Testis (tissue), 2 donors: ENCODE measurements at regions not wholly inside any gene's neighbourhood (a gene's known extent, or its start where the extent isn't known, plus 50 kb on each side); places are given as distances from the start of the nearest gene placed in this dataset.

ENCODE experiments used
- POLR2A ChIP-seq: fragments of 450-650 bp; IDR thresholded peaks from one replicate; pipeline ENCODE4 v1.6.1; 2017; ENCODE audit warnings: antibody characterized with exemption, mild to moderate bottlenecking, moderate library complexity
- TF ChIP-seq, protein P1 (sequence below), 3 experiments: fragments of 450-650 bp in 2 of 3; fragments of 200-600 bp in 1 of 3; sonication (generic) in 1 of 3; IDR thresholded peaks; one replicate each; pipeline ENCODE4 v1.5.1; 2016 to 2019; ENCODE audit warnings: antibody characterized with exemption in 3 of 3, mild to moderate bottlenecking in 2 of 3, moderate library complexity in 1 of 3

DNA sequence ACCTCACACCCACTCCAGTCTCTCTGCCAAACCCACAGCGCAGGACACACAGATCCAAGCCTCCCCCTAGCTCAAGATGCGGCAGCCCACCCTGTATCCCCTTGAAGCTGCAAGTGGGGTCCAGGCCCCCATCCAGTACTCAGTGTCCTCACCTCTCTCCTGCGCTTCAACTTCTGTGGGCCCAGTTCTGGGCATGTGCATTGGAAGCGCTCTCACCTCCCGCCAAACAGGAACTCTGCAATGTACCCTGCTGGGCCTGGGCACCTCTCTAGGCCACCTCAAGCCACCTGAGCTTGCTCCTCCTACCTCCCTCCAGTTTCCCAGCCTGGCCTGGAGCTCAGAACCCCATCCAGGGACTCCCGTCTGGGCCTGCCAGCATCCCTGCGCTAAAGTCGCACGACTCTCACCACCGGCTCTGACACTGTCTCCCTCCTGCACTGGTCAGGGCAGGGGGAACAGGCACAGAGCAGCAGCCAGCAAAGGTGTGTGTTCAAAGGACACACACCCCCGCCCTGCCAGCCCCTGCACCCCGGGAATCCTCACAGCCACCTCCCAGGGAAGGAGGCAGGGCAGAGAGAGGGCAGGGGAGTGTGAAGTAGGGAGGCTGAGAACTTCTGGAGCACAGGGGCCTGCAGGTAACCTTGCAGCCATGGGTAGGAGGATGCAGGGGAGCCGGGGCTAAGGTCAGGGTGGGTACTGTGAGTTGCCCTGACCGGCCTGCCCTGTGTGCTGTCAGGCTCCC is 51.7 kb upstream of the MSMB start:
- TF ChIP-seq, protein P1, sequence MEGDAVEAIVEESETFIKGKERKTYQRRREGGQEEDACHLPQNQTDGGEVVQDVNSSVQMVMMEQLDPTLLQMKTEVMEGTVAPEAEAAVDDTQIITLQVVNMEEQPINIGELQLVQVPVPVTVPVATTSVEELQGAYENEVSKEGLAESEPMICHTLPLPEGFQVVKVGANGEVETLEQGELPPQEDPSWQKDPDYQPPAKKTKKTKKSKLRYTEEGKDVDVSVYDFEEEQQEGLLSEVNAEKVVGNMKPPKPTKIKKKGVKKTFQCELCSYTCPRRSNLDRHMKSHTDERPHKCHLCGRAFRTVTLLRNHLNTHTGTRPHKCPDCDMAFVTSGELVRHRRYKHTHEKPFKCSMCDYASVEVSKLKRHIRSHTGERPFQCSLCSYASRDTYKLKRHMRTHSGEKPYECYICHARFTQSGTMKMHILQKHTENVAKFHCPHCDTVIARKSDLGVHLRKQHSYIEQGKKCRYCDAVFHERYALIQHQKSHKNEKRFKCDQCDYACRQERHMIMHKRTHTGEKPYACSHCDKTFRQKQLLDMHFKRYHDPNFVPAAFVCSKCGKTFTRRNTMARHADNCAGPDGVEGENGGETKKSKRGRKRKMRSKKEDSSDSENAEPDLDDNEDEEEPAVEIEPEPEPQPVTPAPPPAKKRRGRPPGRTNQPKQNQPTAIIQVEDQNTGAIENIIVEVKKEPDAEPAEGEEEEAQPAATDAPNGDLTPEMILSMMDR (IDR thresholded peaks at IDR 0.05): no peak
- no peak for TF ChIP-seq POLR2A
